ENCODE measurements at regions not wholly inside any gene's neighbourhood (a gene's known extent, or its start where the extent isn't known, plus 50 kb on each side); places are given as distances from the start of the nearest gene placed in this dataset.

DNA sequence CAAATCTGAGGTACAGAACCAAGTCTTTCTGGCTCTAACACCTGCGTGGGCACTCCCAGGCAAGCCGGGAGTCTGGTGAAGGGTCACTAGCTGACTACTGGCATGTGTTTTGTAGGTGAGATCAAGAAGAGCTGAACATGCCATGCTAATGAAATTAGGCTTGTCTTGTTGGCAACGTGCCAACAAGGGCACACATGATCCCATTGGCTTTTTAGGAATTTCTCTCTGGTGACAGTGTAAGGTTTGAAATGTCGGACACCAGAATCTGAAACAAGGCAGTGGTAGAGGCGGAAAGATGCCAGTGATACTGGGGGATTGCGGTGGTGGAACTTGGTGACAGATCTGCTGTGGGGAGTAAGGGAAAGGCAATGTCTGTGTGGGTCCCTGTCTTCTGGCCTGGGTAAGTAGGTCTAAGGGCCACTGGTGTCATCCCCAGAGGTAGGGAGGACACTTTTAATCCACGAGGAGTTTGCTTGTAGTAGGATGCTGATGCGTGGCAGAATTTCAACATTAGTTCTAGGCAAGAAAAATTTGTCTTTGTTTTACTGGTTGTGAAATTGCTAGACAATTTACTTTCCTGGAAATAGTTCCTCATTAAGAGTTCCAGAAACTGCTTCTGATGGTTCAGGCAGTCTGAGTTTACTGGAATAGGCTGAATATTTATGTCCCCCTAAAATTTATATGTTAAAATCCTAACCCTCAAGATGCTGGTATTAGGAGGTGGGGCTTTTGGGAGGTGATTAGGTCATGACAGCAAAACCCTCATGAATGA is 52.6 kb upstream of the ACMSD start:
- no peak for TF ChIP-seq CTCF (IDR thresholded peaks at IDR 0.05)
- no peak for TF ChIP-seq POLR2A (IDR thresholded peaks at IDR 0.05)
